ENCODE measurements at regions not wholly inside any gene's neighbourhood (a gene's known extent, or its start where the extent isn't known, plus 50 kb on each side); places are given as distances from the start of the nearest gene placed in this dataset.

DNA sequence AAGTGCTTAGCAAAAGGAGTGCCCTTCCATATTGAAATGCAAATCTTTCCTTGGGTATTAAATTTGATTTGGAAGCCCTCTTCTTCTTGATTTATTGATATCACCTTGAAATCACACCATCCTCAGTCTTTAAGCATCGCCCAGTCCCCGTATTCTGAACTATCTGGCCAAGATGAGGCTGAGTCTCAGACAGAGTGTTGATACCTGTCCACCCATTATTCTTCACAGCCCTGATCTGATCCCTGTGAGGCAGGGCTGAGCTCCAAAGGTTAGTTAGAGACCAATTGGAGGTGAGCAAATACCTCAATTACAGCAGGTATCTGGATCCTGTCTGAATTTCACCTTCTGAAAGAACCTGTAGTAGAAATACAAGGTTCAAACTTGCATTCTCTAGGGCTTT, 326.3 kb downstream of the FAT3 start:
- TF ChIP-seq CBX5 (IDR thresholded peaks at IDR 0.05; ENCODE audit: low read depth, low read length) = no peak
- no peak for TF ChIP-seq EP300 (IDR thresholded peaks at IDR 0.05; ENCODE audit: borderline replicate concordance in 1 of 2, low read depth in 2 of 2, low read length in 2 of 2)
- TF ChIP-seq POLR2A (IDR thresholded peaks at IDR 0.05; ENCODE audit: control extremely low read depth in 1 of 2, low read depth in 2 of 2, low read length in 2 of 2) = no peak
- no peak for TF ChIP-seq SRF (IDR thresholded peaks at IDR 0.05; ENCODE audit: low read depth, low read length)
- no peak for TF ChIP-seq ASH2L (IDR thresholded peaks at IDR 0.05; ENCODE audit: low read length)
- no peak for TF ChIP-seq NRF1 (IDR thresholded peaks at IDR 0.05; ENCODE audit: low read depth, low read length)
